Loucy (cell line): ENCODE measurements at regions not wholly inside any gene's neighbourhood (a gene's known extent, or its start where the extent isn't known, plus 50 kb on each side); places are given as distances from the start of the nearest gene placed in this dataset.

Experiments used
- H2AFZ ChIP-seq: fragments of 200-600 bp; sonication (generic); 2 replicates; pipeline ENCODE4 v1.6.0; 2016; ENCODE audit warnings: antibody characterized with exemption, mild to moderate bottlenecking, low read length, moderate library complexity
- H3F3A ChIP-seq: fragments of 200-600 bp; 2 replicates; pipeline ENCODE4 v1.6.0; 2016; ENCODE audit warnings: antibody characterized with exemption, low read depth, mild to moderate bottlenecking
- H3K27me3 ChIP-seq: fragments of 200-600 bp; sonication (generic); 2 replicates; pipeline ENCODE4 v1.6.1; 2014; ENCODE audit warnings: low read length, mild to moderate bottlenecking; ENCODE audit not compliant: insufficient read depth, poor library complexity, severe bottlenecking
- H3K36me3 ChIP-seq: fragments of 200-600 bp; sonication (generic); 2 replicates; pipeline ENCODE4 v1.6.1; 2016; ENCODE audit warnings: low read length; ENCODE audit not compliant: insufficient read depth
- H3K4me1 ChIP-seq: fragments of 200-600 bp; sonication (generic); 2 replicates; pipeline ENCODE4 v1.5.1; 2014; ENCODE audit warnings: low read length, mild to moderate bottlenecking; ENCODE audit not compliant: insufficient read depth, poor library complexity, severe bottlenecking
- H3K4me2 ChIP-seq: fragments of 200-600 bp; sonication (generic); 2 replicates; pipeline ENCODE4 v1.6.0; 2014; ENCODE audit warnings: antibody characterized with exemption, low read length, low read depth, mild to moderate bottlenecking; ENCODE audit not compliant: poor library complexity, severe bottlenecking
- H3K4me3 ChIP-seq: fragments of 200-600 bp; sonication (generic); 2 replicates; pipeline ENCODE4 v1.5.1; 2014; ENCODE audit warnings: low read length, mild to moderate bottlenecking, mixed read lengths; ENCODE audit not compliant: poor library complexity, severe bottlenecking
- H3K79me2 ChIP-seq: fragments of 200-600 bp; sonication (generic); 2 replicates; pipeline ENCODE4 v1.6.1; 2014; ENCODE audit warnings: low read length; ENCODE audit not compliant: insufficient read depth
- H3K9ac ChIP-seq: fragments of 200-600 bp; sonication (generic); 2 replicates; pipeline ENCODE4 v1.6.0; 2014; ENCODE audit warnings: mild to moderate bottlenecking, low read depth, low read length, moderate library complexity; ENCODE audit not compliant: poor library complexity, severe bottlenecking
- H3K9me2 ChIP-seq: fragments of 200-600 bp; sonication (generic); replicated peaks from 2 replicates; pipeline ENCODE4 v1.6.1; 2016; ENCODE audit warnings: low read depth, low read length, mixed read lengths
- H3K9me3 ChIP-seq: fragments of 200-600 bp; sonication (generic); 2 replicates; pipeline ENCODE4 v1.6.1; 2014; ENCODE audit warnings: mild to moderate bottlenecking, antibody characterized with exemption, low read length, low read depth; ENCODE audit not compliant: insufficient read depth
- H4K20me1 ChIP-seq: fragments of 200-600 bp; sonication (generic); 2 replicates; pipeline ENCODE4 v1.6.0; 2014; ENCODE audit warnings: antibody characterized with exemption, low read length, mild to moderate bottlenecking; ENCODE audit not compliant: insufficient read depth, poor library complexity, severe bottlenecking
- EZH2phosphoT487 ChIP-seq: fragments of 200-600 bp; IDR thresholded peaks from 2 replicates; pipeline ENCODE4 v1.6.1; 2018; ENCODE audit warnings: antibody characterized with exemption, mild to moderate bottlenecking, moderate library complexity, borderline replicate concordance
- TF ChIP-seq, protein P1 (sequence below): fragments of 200-600 bp; sonication (generic); conservative IDR thresholded peaks from 2 replicates; pipeline ENCODE4 v1.5.1; 2014; ENCODE audit warnings: mild to moderate bottlenecking, antibody characterized with exemption, low read length

DNA sequence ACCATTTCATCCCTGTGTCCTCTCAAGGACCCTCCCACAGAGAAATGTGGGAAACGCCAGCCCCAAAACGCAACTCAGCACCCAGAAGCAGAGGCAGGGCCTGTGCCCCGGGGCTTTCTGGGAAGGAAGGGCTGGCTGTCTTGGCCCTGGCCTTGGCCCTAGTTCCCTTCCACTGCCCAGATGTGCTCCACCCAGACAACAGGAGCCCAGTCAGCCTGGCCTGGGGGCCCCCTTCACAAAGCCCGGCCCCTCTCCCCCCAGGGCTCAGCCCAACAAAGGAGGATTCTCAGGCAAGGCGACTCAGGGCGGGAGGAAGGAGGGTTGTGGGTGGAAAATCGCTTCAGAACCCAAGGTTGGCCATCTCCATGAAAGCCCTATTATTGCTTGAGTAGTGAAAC lies 82.5 kb downstream of the PJA1 start:
- Histone ChIP-seq H2AFZ (no peak overlapping the region), H3K36me3 (no peaks in the 10 kb centered on the region), H3F3A (no peaks in the 10 kb centered on the region), H3K4me2 (no peak overlapping the region), H3K9me3 (no peaks in the 10 kb centered on the region), H3K4me1 (no peaks in the 10 kb centered on the region), H3K9ac (no peak overlapping the region), H3K79me2 (no peaks in the 10 kb centered on the region), H4K20me1 (no peaks in the 10 kb centered on the region), H3K27me3 (no peaks in the 10 kb centered on the region), H3K9me2 (no peaks in the 10 kb centered on the region), H3K4me3 (no peak overlapping the region)
- TF ChIP-seq, protein P1, sequence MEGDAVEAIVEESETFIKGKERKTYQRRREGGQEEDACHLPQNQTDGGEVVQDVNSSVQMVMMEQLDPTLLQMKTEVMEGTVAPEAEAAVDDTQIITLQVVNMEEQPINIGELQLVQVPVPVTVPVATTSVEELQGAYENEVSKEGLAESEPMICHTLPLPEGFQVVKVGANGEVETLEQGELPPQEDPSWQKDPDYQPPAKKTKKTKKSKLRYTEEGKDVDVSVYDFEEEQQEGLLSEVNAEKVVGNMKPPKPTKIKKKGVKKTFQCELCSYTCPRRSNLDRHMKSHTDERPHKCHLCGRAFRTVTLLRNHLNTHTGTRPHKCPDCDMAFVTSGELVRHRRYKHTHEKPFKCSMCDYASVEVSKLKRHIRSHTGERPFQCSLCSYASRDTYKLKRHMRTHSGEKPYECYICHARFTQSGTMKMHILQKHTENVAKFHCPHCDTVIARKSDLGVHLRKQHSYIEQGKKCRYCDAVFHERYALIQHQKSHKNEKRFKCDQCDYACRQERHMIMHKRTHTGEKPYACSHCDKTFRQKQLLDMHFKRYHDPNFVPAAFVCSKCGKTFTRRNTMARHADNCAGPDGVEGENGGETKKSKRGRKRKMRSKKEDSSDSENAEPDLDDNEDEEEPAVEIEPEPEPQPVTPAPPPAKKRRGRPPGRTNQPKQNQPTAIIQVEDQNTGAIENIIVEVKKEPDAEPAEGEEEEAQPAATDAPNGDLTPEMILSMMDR: no peak
- TF ChIP-seq EZH2phosphoT487: no peak

DNA sequence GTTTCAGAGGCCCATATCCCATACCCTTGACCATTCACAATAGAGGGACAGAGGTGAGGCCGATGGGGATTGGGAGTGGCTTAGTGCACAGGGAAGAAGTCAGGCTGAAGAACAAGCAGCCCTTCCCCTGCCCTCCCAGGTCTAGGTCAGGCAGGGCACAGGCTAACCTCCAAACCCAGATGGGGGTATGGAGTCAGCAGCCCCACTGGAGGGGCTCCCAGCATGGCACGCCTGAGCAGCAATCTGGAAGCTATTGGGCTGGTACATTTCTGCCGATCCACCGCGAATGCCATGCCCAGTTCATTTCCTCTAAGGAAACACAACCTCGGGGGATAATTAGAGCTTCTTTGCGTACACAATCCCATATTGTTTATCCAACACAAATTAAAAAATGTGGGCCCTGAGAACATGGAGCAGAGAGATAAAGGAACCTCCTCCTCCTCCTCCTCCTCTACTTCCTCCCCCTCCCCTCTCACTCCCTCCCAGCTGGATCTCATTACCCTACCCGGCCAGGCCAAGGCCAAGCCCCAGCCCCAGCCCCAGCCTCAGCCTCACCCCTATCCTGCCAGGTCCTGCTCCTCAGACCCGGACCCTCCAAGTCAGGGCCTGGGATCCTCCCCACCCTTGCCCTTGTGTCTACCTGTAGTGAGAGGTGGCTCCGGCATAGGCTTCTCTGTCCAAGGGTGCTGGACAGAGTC lies 83.0 kb downstream of the PJA1 start:
- Histone ChIP-seq H3K9ac (no peak overlapping the region), H4K20me1 (no peaks in the 10 kb centered on the region), H3K79me2 (no peaks in the 10 kb centered on the region), H2AFZ (no peak overlapping the region), H3K9me3 (no peaks in the 10 kb centered on the region), H3K4me2 (no peak overlapping the region), H3F3A (no peaks in the 10 kb centered on the region), H3K4me1 (no peaks in the 10 kb centered on the region), H3K4me3 (no peak overlapping the region), H3K27me3 (no peaks in the 10 kb centered on the region), H3K9me2 (no peaks in the 10 kb centered on the region), H3K36me3 (no peaks in the 10 kb centered on the region)
- TF ChIP-seq EZH2phosphoT487: no peak
- TF ChIP-seq, protein P1: no peak

DNA sequence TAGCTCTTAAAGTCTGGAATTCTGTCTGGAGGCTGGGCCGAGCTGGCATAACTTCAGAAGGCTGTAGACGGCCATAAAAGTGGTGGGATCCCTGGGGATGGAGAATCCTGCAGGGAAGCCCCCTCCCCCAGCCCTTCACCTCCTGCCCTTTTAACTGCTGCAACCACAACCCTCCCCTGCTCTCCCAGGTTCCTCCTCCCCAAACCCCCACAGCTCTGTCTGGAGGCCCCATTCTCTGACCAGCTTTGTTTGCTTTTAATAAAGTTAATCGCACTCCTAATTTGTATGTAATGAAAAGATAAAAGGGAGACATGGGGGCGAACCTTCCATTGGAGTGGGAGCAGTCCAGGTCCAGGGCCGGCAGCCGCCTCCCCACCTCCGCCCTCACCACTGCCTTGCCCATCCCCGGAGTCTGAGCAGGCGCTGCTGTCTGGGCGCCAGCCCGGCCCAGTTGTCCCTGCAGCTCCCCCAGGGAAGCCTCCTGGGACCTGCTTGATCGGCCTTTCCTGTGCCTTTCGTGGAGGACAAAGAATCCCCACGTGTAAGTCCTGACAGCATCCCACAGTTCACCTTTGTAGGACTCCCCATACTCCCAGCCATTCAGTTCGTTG lies 84.3 kb downstream of the PJA1 start:
- Histone ChIP-seq H3K4me2 (no peak overlapping the region), H3K27me3 (no peaks in the 10 kb centered on the region), H3K36me3 (no peaks in the 10 kb centered on the region), H3K79me2 (no peaks in the 10 kb centered on the region), H3K9ac (no peak overlapping the region), H3K4me3 (no peak overlapping the region), H2AFZ (no peak overlapping the region), H3K4me1 (no peaks in the 10 kb centered on the region), H3K9me3 (no peaks in the 10 kb centered on the region), H3K9me2 (no peaks in the 10 kb centered on the region), H3F3A (no peaks in the 10 kb centered on the region), H4K20me1 (no peaks in the 10 kb centered on the region)
- TF ChIP-seq EZH2phosphoT487: no peak
- TF ChIP-seq, protein P1: no peak
